ENCODE measurements at regions not wholly inside any gene's neighbourhood (a gene's known extent, or its start where the extent isn't known, plus 50 kb on each side); places are given as distances from the start of the nearest gene placed in this dataset.

DNA sequence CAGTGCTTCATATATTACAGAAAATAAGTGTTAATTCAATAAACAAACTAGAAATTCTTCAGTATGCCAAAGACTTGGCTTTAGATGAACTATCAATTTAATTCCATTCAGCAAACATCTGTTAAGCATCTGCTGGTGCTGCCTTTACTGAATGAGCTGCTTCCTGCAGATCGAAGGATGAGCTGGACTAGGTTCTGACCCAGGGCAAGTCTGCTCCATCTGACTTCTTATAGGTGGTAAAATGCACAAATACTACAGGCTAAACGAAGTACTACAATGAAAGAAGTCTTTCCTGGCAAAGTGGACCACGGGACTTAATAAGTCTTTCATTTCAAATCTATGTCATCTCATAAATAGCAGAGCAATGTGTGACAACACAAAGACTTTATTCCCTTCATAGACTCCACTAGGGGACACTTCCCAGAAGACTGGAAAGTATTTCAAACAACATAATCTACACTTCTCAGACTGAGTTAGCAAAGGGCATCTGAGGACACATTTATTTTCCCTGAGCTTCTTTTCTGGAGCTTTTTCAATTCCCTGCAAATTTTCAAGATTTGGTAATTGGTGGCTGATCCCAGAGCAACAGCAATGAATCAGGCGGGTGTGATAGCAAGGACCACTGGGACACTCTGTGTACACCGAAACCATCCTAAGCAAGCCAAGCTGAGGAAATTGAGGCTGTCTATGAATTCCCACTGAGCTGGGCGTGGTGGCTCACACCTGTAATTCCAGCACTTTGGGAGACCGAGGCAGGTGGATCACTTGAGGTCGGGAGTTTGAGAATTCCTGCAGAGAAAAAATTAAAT, 108.9 kb upstream of the FRMD4A start:
- Histone ChIP-seq H3K36me3 (no peaks in the 10 kb centered on the region), H3K4me1 (no peaks in the 10 kb centered on the region), H3K27ac (no peak overlapping the region), H3K9me3 (no peaks in the 10 kb centered on the region), H3K27me3 (no peaks in the 10 kb centered on the region), H3K4me3 (no peak overlapping the region)
- ATAC-seq (no peak), DNase-seq (no peak)
- in situ Hi-C loops (cut with MboI; ENCODE audit: low sequenced_read_pairs in 4 of 4) (no loop called here), intact Hi-C loops (cut with DNase I; ENCODE audit: low total_unique reads) (no loop called here)
- no peak for TF ChIP-seq POLR2A (IDR thresholded peaks at IDR 0.05)
- TF ChIP-seq, protein P1, sequence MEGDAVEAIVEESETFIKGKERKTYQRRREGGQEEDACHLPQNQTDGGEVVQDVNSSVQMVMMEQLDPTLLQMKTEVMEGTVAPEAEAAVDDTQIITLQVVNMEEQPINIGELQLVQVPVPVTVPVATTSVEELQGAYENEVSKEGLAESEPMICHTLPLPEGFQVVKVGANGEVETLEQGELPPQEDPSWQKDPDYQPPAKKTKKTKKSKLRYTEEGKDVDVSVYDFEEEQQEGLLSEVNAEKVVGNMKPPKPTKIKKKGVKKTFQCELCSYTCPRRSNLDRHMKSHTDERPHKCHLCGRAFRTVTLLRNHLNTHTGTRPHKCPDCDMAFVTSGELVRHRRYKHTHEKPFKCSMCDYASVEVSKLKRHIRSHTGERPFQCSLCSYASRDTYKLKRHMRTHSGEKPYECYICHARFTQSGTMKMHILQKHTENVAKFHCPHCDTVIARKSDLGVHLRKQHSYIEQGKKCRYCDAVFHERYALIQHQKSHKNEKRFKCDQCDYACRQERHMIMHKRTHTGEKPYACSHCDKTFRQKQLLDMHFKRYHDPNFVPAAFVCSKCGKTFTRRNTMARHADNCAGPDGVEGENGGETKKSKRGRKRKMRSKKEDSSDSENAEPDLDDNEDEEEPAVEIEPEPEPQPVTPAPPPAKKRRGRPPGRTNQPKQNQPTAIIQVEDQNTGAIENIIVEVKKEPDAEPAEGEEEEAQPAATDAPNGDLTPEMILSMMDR (IDR thresholded peaks at IDR 0.05 in 4 of 5, conservative IDR thresholded peaks at IDR 0.05 in 1 of 5) = no peak

DNA sequence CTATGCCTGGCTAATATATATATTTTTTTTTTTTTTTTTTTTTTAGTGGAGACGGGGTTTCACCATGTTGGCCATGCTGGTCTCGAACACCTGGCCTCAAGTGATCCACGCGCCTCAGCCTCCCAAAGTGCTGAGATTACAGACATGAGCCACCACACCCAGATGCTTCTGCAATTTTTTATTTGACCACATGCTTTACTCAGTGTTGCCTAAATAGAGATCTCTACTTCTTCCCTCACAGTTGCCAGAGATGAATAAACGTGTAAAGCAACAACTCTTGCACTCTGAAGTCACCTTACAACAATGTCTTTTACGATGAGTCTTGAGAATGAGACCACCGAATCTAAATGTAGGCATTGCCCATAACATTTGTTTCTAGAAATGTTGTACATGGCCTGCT, 107.9 kb upstream of the FRMD4A start:
- H3K36me3 ChIP-seq = no peaks in the 10 kb centered on the region
- H3K27ac ChIP-seq = no peak overlapping the region
- no peak for DNase-seq
- no peak for TF ChIP-seq POLR2A (IDR thresholded peaks at IDR 0.05)
- TF ChIP-seq, protein P1 (IDR thresholded peaks at IDR 0.05 in 4 of 5, conservative IDR thresholded peaks at IDR 0.05 in 1 of 5) = no peak
- intact Hi-C loops (cut with DNase I; ENCODE audit: low total_unique reads) (no loop called here), in situ Hi-C loops (cut with MboI; ENCODE audit: low sequenced_read_pairs in 4 of 4) (no loop called here)
- no peak overlapping the region for H3K4me3 ChIP-seq
- no peaks in the 10 kb centered on the region for H3K27me3 ChIP-seq
- no peaks in the 10 kb centered on the region for H3K9me3 ChIP-seq
- no peaks in the 10 kb centered on the region for H3K4me1 ChIP-seq
- no peak for ATAC-seq

DNA sequence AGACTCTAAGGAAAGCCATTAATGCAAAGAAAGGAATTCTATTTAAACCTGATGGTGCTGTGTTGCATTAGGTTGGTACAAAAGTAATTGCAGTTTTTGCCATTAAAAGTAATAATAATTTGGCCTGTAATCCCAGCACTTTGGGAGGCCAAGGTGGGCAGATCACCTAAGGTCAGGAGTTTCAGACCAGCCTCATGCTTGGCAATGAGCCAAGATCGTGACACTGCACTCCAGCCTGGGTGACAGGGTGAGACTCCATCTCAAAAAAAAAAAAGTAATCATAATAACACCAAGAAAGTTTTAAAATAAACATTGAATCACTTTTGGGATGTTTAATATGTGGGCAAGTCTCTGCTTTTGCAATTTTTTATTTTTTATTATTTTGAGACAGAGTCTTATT, 107.3 kb upstream of the FRMD4A start:
- intact Hi-C loops (cut with DNase I; ENCODE audit: low total_unique reads) = no loop called here
- H3K27ac ChIP-seq = no peak overlapping the region
- TF ChIP-seq, protein P1 (IDR thresholded peaks at IDR 0.05 in 4 of 5, conservative IDR thresholded peaks at IDR 0.05 in 1 of 5) = no peak
- no peak for DNase-seq
- H3K36me3 ChIP-seq = no peaks in the 10 kb centered on the region
- in situ Hi-C loops (cut with MboI; ENCODE audit: low sequenced_read_pairs in 4 of 4) = no loop called here
- no peak for ATAC-seq
- H3K9me3 ChIP-seq = no peaks in the 10 kb centered on the region
- H3K27me3 ChIP-seq = no peaks in the 10 kb centered on the region
- H3K4me1 ChIP-seq = no peaks in the 10 kb centered on the region
- no peak overlapping the region for H3K4me3 ChIP-seq

DNA sequence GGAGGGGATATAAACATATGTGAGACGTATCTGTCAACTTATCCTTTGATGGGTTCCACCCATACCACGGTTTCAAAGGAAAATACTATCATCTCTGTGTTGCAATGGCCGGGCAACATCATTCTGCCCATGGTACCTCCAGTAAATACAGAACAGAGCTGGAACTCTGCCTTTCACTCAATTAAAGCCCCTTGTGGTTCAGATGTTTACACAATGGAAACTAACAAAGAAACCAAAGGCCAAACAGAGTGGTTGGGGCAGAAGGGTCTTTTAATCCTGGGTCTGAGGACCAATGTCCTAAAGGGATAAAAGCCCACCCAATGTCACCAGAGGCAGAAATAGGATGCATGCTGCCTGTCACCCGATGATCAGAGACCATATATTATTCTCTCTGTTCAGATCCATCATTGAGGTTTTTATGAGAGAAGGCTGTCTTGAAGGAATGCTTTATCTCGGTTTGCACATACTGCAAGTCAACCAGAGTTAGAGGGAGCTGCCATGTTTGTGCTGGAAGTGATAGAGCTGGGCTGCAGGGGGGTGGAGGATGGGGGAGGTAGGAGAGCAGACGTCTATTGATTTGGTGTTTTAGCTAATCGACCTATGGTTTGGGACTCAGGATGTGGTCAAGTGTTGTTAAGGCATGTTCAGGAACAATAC, 105.4 kb upstream of the FRMD4A start:
- no peaks in the 10 kb centered on the region for H3K27me3 ChIP-seq
- no peak for DNase-seq
- TF ChIP-seq, protein P1 (IDR thresholded peaks at IDR 0.05 in 4 of 5, conservative IDR thresholded peaks at IDR 0.05 in 1 of 5) = no peak
- no peak for TF ChIP-seq POLR2A (IDR thresholded peaks at IDR 0.05)
- H3K27ac ChIP-seq = no peak overlapping the region
- no peak for ATAC-seq
- H3K4me1 ChIP-seq = no peaks in the 10 kb centered on the region
- H3K36me3 ChIP-seq = no peaks in the 10 kb centered on the region
- in situ Hi-C loops (cut with MboI; ENCODE audit: low sequenced_read_pairs in 4 of 4) (no loop called here), intact Hi-C loops (cut with DNase I; ENCODE audit: low total_unique reads) (no loop called here)
- H3K4me3 ChIP-seq = no peak overlapping the region
- no peaks in the 10 kb centered on the region for H3K9me3 ChIP-seq
